Stomach (tissue), 8 donors: ENCODE measurements at regions not wholly inside any gene's neighbourhood (a gene's known extent, or its start where the extent isn't known, plus 50 kb on each side); places are given as distances from the start of the nearest gene placed in this dataset.

ENCODE experiments used
- DNase-seq, 2 donors: peaks; one replicate each; pipeline versions ENCODE4 v3.0.0 to v3.0.0-alpha.2; 2013 to 2019
- H3K27ac ChIP-seq, 5 donors: fragments of 200-600 bp in 4 of 5; sonication (generic) in 4 of 5; one replicate each; pipeline ENCODE4 v1.5.1; 2013 to 2019; ENCODE audit warnings: mild to moderate bottlenecking in 1 of 5, moderate library complexity in 1 of 5
- H3K27me3 ChIP-seq, 3 donors: fragments of 200-600 bp; sonication (generic); one replicate each; pipeline ENCODE4 v1.5.1; 2017 to 2019; ENCODE audit warnings: mixed run types in 1 of 3
- H3K36me3 ChIP-seq, 4 donors: fragments of 200-600 bp; sonication (generic); 1 replicate in 3 of 4; 2 replicates in 1 of 4; pipeline ENCODE4 v1.5.1; 2016 to 2019
- H3K4me1 ChIP-seq, 4 donors: fragments of 200-600 bp; sonication (generic); one replicate each; pipeline ENCODE4 v1.5.1; 2016 to 2019
- H3K4me3 ChIP-seq, 4 donors: fragments of 200-600 bp; sonication (generic) in 3 of 4; one replicate each; pipeline ENCODE4 v1.5.1; 2016 to 2019; ENCODE audit warnings: mild to moderate bottlenecking in 1 of 4
- H3K9me3 ChIP-seq, 4 donors: fragments of 200-600 bp; sonication (generic); one replicate each; pipeline ENCODE4 v1.5.1; 2016 to 2019
- EP300 ChIP-seq: sonication (generic); formaldehyde crosslinking; IDR thresholded peaks from one replicate; pipeline ENCODE4 v1.6.1; 2017; ENCODE audit warnings: antibody characterized with exemption
- POLR2A ChIP-seq, 4 donors: fragments of 450-650 bp; IDR thresholded peaks; one replicate each; pipeline ENCODE4 v1.6.1; 2016; ENCODE audit warnings: antibody characterized with exemption in 4 of 4, control low read depth in 2 of 4, mild to moderate bottlenecking in 1 of 4, moderate library complexity in 1 of 4
- POLR2AphosphoS5 ChIP-seq, 3 donors: sonication (generic); formaldehyde crosslinking; IDR thresholded peaks; one replicate each; pipeline ENCODE4 v1.6.1; 2016; ENCODE audit warnings: antibody characterized with exemption in 3 of 3
- WGBS, 5 donors: extraction: QIAGEN DNeasy Blood & Tissue Kit in 3 of 5; methylation state at CpG; one replicate each; pipeline versions ENCODE4 v1.1.5 to v1.1.7; 2013 to 2018; 5-methylcytosine and 5-hydroxymethylcytosine counted together
- intact Hi-C: fragments of 100-400 bp; cut with DNase I; formaldehyde crosslinking; loops from one replicate; pipeline ENCODE4 v1.15.1; 2023; ENCODE audit warnings: low total_unique reads
- TF ChIP-seq, protein P1 (sequence below), 7 experiments: fragments of 450-650 bp in 4 of 7; fragments of 200-600 bp in 3 of 7; sonication (generic) in 3 of 7; IDR thresholded peaks; one replicate each; pipeline ENCODE4 v1.5.1; 2016 to 2019; ENCODE audit warnings: antibody characterized with exemption in 7 of 7, control low read depth in 2 of 7, mild to moderate bottlenecking in 1 of 7
- donor health status: healthy with polysubstance abuse.
- donor health status: Bipolar disorder and iron deficiency.
- donor health status: healthy.

- no peak for DNase-seq
- no peak overlapping the region for H3K4me3 ChIP-seq
- peak overlapping the region in 2 of 5 donors; percentile 66 to 72 for H3K27ac ChIP-seq
- TF ChIP-seq, protein P1, sequence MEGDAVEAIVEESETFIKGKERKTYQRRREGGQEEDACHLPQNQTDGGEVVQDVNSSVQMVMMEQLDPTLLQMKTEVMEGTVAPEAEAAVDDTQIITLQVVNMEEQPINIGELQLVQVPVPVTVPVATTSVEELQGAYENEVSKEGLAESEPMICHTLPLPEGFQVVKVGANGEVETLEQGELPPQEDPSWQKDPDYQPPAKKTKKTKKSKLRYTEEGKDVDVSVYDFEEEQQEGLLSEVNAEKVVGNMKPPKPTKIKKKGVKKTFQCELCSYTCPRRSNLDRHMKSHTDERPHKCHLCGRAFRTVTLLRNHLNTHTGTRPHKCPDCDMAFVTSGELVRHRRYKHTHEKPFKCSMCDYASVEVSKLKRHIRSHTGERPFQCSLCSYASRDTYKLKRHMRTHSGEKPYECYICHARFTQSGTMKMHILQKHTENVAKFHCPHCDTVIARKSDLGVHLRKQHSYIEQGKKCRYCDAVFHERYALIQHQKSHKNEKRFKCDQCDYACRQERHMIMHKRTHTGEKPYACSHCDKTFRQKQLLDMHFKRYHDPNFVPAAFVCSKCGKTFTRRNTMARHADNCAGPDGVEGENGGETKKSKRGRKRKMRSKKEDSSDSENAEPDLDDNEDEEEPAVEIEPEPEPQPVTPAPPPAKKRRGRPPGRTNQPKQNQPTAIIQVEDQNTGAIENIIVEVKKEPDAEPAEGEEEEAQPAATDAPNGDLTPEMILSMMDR (IDR thresholded peaks at IDR 0.05): no peak
- TF ChIP-seq POLR2A (IDR thresholded peaks at IDR 0.05): no peak
- no peak for TF ChIP-seq EP300
- TF ChIP-seq POLR2AphosphoS5 (IDR thresholded peaks at IDR 0.05): no peak
- intact Hi-C loops: no loop called here
- H3K9me3 ChIP-seq: no peaks in the 10 kb centered on the region
- H3K27me3 ChIP-seq: no peaks in the 10 kb centered on the region
- 49 to 82% (median 60%) methylated on average over 5 of the region's 5 CpGs for WGBS, 5 donors
- H3K4me1 ChIP-seq: peaks cover 0 to 10% (median 0%) of the 10 kb centered on the region in 4 donors
- no peaks in the 10 kb centered on the region for H3K36me3 ChIP-seq
Observed at GRCh38 chr12:92400006-92400405, 254.4 kb upstream of the BTG1 start.

GRCh38 chr12:92398565-92399309 lies 253.1 kb upstream of the BTG1 start:
- 57 to 67% (median 58%) methylated on average over 8 of the region's 8 CpGs for WGBS, 5 donors
- H3K36me3 ChIP-seq: no peaks in the 10 kb centered on the region
- peak overlapping the region in 3 of 5 donors; percentile 44 to 72 (median 66) for H3K27ac ChIP-seq
- peak in 1 of 2 donors; percentile 30 for DNase-seq
- TF ChIP-seq POLR2AphosphoS5 (IDR thresholded peaks at IDR 0.05): no peak
- no peak for TF ChIP-seq POLR2A (IDR thresholded peaks at IDR 0.05)
- no peak for TF ChIP-seq EP300
- TF ChIP-seq, protein P1 (IDR thresholded peaks at IDR 0.05): no peak
- intact Hi-C loops: no loop called here
- H3K4me1 ChIP-seq: peaks cover 0 to 10% (median 0%) of the 10 kb centered on the region in 4 donors
- no peak overlapping the region for H3K4me3 ChIP-seq
- no peaks in the 10 kb centered on the region for H3K27me3 ChIP-seq
- peaks cover 0 to 7% (median 5%) of the 10 kb centered on the region in 4 donors for H3K9me3 ChIP-seq

- peaks cover 0 to 10% (median 0%) of the 10 kb centered on the region in 4 donors for H3K4me1 ChIP-seq
- no peak for DNase-seq
- H3K9me3 ChIP-seq: peaks cover 0 to 19% (median 14%) of the 10 kb centered on the region in 4 donors
- H3K4me3 ChIP-seq: no peak overlapping the region
- 74 to 92% (median 89%) methylated on average over 2 of the region's 2 CpGs for WGBS, 5 donors
- intact Hi-C loops: no loop called here
- H3K36me3 ChIP-seq: no peaks in the 10 kb centered on the region
- TF ChIP-seq EP300 (no peak), POLR2A (IDR thresholded peaks at IDR 0.05) (no peak), POLR2AphosphoS5 (IDR thresholded peaks at IDR 0.05) (no peak)
- TF ChIP-seq, protein P1 (IDR thresholded peaks at IDR 0.05): no peak
- H3K27me3 ChIP-seq: no peaks in the 10 kb centered on the region
- H3K27ac ChIP-seq: no peak overlapping the region
Observed at GRCh38 chr12:92396647-92397252, 251.1 kb upstream of the BTG1 start.

DNA sequence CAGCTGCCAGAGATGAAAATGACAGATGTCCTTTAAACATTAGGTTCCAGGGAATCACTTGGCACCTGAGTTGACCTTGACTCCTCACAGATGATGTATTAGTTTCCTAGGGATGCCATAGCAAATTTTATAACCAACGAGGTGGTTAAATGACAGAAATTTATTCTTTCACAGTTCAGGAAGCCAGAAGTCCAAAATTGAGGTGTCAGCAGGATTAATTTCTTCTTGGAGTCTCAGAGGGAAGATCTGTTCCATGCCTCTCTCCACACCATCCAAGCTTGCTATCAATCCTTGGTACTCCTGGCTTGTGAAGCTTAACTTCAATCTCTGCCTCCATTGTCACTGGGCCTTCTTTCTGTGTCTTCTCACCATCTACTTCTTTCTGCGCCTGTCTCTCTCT lies 249.7 kb upstream of the BTG1 start:
- H3K36me3 ChIP-seq: no peaks in the 10 kb centered on the region
- no peak overlapping the region for H3K4me3 ChIP-seq
- 94 to 97% (median 94%) methylated on average over 2 of the region's 2 CpGs for WGBS, 5 donors
- TF ChIP-seq, protein P1 (IDR thresholded peaks at IDR 0.05): no peak
- TF ChIP-seq POLR2AphosphoS5 (IDR thresholded peaks at IDR 0.05) (no peak), POLR2A (IDR thresholded peaks at IDR 0.05) (no peak), EP300 (no peak)
- peaks cover 0 to 10% (median 0%) of the 10 kb centered on the region in 4 donors for H3K4me1 ChIP-seq
- H3K27me3 ChIP-seq: no peaks in the 10 kb centered on the region
- peaks cover 0 to 19% (median 14%) of the 10 kb centered on the region in 4 donors for H3K9me3 ChIP-seq
- no peak for DNase-seq
- no peak overlapping the region for H3K27ac ChIP-seq
- intact Hi-C loops: no loop called here
